H9 (cell line): ENCODE measurements at regions not wholly inside any gene's neighbourhood (a gene's known extent, or its start where the extent isn't known, plus 50 kb on each side); places are given as distances from the start of the nearest gene placed in this dataset.

Experiments used
- DNase-seq: peaks from one replicate; pipeline ENCODE4 v3.0.0-alpha.2; 2017
- H2AFZ ChIP-seq: one replicate; pipeline ENCODE4 v1.6.1; 2013; ENCODE audit warnings: mild to moderate bottlenecking, low read length, control low read depth, moderate library complexity
- H2AK5ac ChIP-seq: 2 replicates; pipeline ENCODE4 v1.6.1; 2013; ENCODE audit warnings: low read length, control low read depth, mixed read lengths; ENCODE audit not compliant: insufficient read length
- H2BK120ac ChIP-seq: one replicate; pipeline ENCODE4 v1.6.1; 2013; ENCODE audit warnings: low read depth, mild to moderate bottlenecking, low read length, control low read depth, inconsistent platforms; ENCODE audit not compliant: poor library complexity, severe bottlenecking
- H2BK12ac ChIP-seq: 2 replicates; pipeline ENCODE4 v1.6.1; 2013; ENCODE audit warnings: low read length, control low read depth, mixed read lengths, low read depth; ENCODE audit not compliant: insufficient read length
- H2BK15ac ChIP-seq: 2 replicates; pipeline ENCODE4 v1.6.1; 2013; ENCODE audit warnings: low read depth, low read length, control low read depth
- H2BK20ac ChIP-seq: one replicate; pipeline ENCODE4 v1.6.1; 2013; ENCODE audit warnings: low read depth, mild to moderate bottlenecking, low read length, control low read depth, inconsistent platforms; ENCODE audit not compliant: poor library complexity, severe bottlenecking
- H2BK5ac ChIP-seq: 2 replicates; pipeline ENCODE4 v1.6.1; 2013; ENCODE audit warnings: low read length, control low read depth, mixed read lengths; ENCODE audit not compliant: insufficient read length
- H3K14ac ChIP-seq: 2 replicates; pipeline ENCODE4 v1.6.1; 2013; ENCODE audit warnings: low read length, control low read depth; ENCODE audit not compliant: insufficient read depth
- H3K18ac ChIP-seq: 2 replicates; pipeline ENCODE4 v1.6.1; 2013; ENCODE audit warnings: low read depth, mild to moderate bottlenecking, mixed read lengths, low read length, control low read depth; ENCODE audit not compliant: insufficient read length
- H3K23ac ChIP-seq: 2 replicates; pipeline ENCODE4 v1.6.1; 2013; ENCODE audit warnings: low read length, control low read depth, mixed read lengths, low read depth; ENCODE audit not compliant: insufficient read length
- H3K23me2 ChIP-seq: 2 replicates; pipeline ENCODE4 v1.6.1; 2013; ENCODE audit warnings: low read depth, mild to moderate bottlenecking, mixed read lengths, low read length, control low read depth; ENCODE audit not compliant: insufficient read length, poor library complexity, severe bottlenecking
- H3K27ac ChIP-seq: 2 replicates; pipeline ENCODE4 v1.5.1; 2013; ENCODE audit warnings: low read length, control low read depth, mixed read lengths, low read depth; ENCODE audit not compliant: insufficient read length
- H3K27me3 ChIP-seq: 2 replicates; pipeline ENCODE4 v1.6.1; 2013; ENCODE audit warnings: low read length, control low read depth, inconsistent platforms; ENCODE audit not compliant: insufficient read depth
- H3K4ac ChIP-seq: 2 replicates; pipeline ENCODE4 v1.6.1; 2013; ENCODE audit warnings: low read depth, mild to moderate bottlenecking, control low read depth, inconsistent platforms, low read length, moderate library complexity
- H3K4me1 ChIP-seq: 2 replicates; pipeline ENCODE4 v1.6.1; 2013; ENCODE audit warnings: low read length, control low read depth, inconsistent platforms; ENCODE audit not compliant: insufficient read depth
- H3K4me2 ChIP-seq: 2 replicates; pipeline ENCODE4 v1.6.1; 2013; ENCODE audit warnings: low read length, control low read depth, mixed read lengths; ENCODE audit not compliant: insufficient read length, insufficient read depth
- H3K56ac ChIP-seq: 2 replicates; pipeline ENCODE4 v1.6.1; 2013; ENCODE audit warnings: low read depth, mild to moderate bottlenecking, mixed read lengths, low read length, control low read depth; ENCODE audit not compliant: insufficient read length
- H3K79me1 ChIP-seq: 2 replicates; pipeline ENCODE4 v1.6.1; 2013; ENCODE audit warnings: low read depth, mild to moderate bottlenecking, moderate library complexity, low read length, control low read depth, inconsistent platforms; ENCODE audit not compliant: insufficient read depth, poor library complexity, severe bottlenecking
- H3K79me2 ChIP-seq: 2 replicates; pipeline ENCODE4 v1.6.1; 2013; ENCODE audit warnings: low read length, control low read depth, inconsistent platforms; ENCODE audit not compliant: insufficient read depth
- H3K9ac ChIP-seq: 2 replicates; pipeline ENCODE4 v1.6.1; 2013; ENCODE audit warnings: low read length, control low read depth, mixed read lengths; ENCODE audit not compliant: insufficient read length; ENCODE audit errors: extremely low read depth
- H3K9me3 ChIP-seq: one replicate; pipeline ENCODE4 v1.6.1; 2013; ENCODE audit warnings: low read depth, low read length, inconsistent platforms; ENCODE audit not compliant: control insufficient read depth
- H3T11ph ChIP-seq: one replicate; pipeline ENCODE4 v1.6.1; 2013; ENCODE audit warnings: mild to moderate bottlenecking, low read length, control low read depth, inconsistent platforms
- H4K20me1 ChIP-seq: one replicate; pipeline ENCODE4 v1.6.1; 2013; ENCODE audit not compliant: control insufficient read depth, insufficient read length, insufficient read depth
- H4K5ac ChIP-seq: 2 replicates; pipeline ENCODE4 v1.6.1; 2013; ENCODE audit warnings: low read depth, mild to moderate bottlenecking, mixed read lengths, low read length, control low read depth; ENCODE audit not compliant: insufficient read length
- H4K8ac ChIP-seq: replicated peaks from 2 replicates; pipeline ENCODE4 v1.6.1; 2013; ENCODE audit warnings: low read length, control low read depth, mixed read lengths, low read depth; ENCODE audit not compliant: insufficient read length
- H4K91ac ChIP-seq: 2 replicates; pipeline ENCODE4 v1.6.1; 2013; ENCODE audit warnings: low read depth, mild to moderate bottlenecking, moderate library complexity, mixed read lengths, low read length, control low read depth; ENCODE audit not compliant: insufficient read length
- H3K27ac Mint-ChIP-seq, 3 experiments: 2 replicates in 2 of 3; 3 replicates in 1 of 3; pipeline ENCODE4 v1.8.0; 2020 to 2021; ENCODE audit warnings: mixed read lengths in 3 of 3, mild to moderate bottlenecking in 1 of 3, moderate library complexity in 1 of 3
- H3K27me3 Mint-ChIP-seq: 2 replicates; pipeline ENCODE4 v1.8.0; 2021; ENCODE audit warnings: low read depth, mild to moderate bottlenecking, moderate library complexity, mixed read lengths
- H3K36me3 Mint-ChIP-seq, 3 experiments: 2 replicates in 2 of 3; 3 replicates in 1 of 3; pipeline ENCODE4 v1.8.0; 2020 to 2021; ENCODE audit warnings: low read depth in 3 of 3, mixed read lengths in 3 of 3; ENCODE audit not compliant: insufficient read depth in 1 of 3
- H3K4me1 Mint-ChIP-seq, 2 experiments: 2 replicates each; pipeline ENCODE4 v1.8.0; 2020; ENCODE audit warnings: mixed read lengths in 2 of 2
- H3K4me3 Mint-ChIP-seq, 2 experiments: 2 replicates in 1 of 2; 3 replicates in 1 of 2; pipeline ENCODE4 v1.8.0; 2020 to 2021; ENCODE audit warnings: mild to moderate bottlenecking in 2 of 2, mixed read lengths in 2 of 2, moderate library complexity in 1 of 2
- H3K9me3 Mint-ChIP-seq, 2 experiments: 2 replicates in 1 of 2; 3 replicates in 1 of 2; pipeline ENCODE4 v1.8.0; 2020; ENCODE audit warnings: mild to moderate bottlenecking in 2 of 2, mixed read lengths in 2 of 2, moderate library complexity in 1 of 2
- CTCF ChIP-seq: fragments of 200-600 bp; sonication (generic); conservative IDR thresholded peaks from 3 replicates; pipeline ENCODE4 v1.8.0; 2021; ENCODE audit warnings: antibody characterized with exemption, mild to moderate bottlenecking
- WGBS: extraction: QIAGEN DNeasy Blood & Tissue Kit; methylation state at CpG from one replicate; pipeline ENCODE4 v1.1.7; 2013; ENCODE audit warnings: missing lambda C conversion rate, low lambda C conversion rate, mixed read lengths; ENCODE audit not compliant: insufficient read length; ENCODE audit errors: extremely low coverage; 5-methylcytosine and 5-hydroxymethylcytosine counted together

GRCh38 chrX:2566055-2566454 lies 65.3 kb upstream of the DHRSX start:
- Histone ChIP-seq H4K20me1 (no peaks in the 10 kb centered on the region), H3K27ac (no peak overlapping the region), H3T11ph (no peak overlapping the region), H2BK20ac (no peak overlapping the region), H2AK5ac (no peak overlapping the region), H4K5ac (no peak overlapping the region), H3K9ac (no peak overlapping the region), H2AFZ (no peak overlapping the region), H3K79me2 (no peaks in the 10 kb centered on the region), H3K4me2 (no peak overlapping the region), H2BK15ac (no peak overlapping the region), H4K8ac (no peak overlapping the region), H3K9me3 (no peaks in the 10 kb centered on the region), H2BK5ac (no peak overlapping the region), H3K4me1 (no peaks in the 10 kb centered on the region), H3K23me2 (no peaks in the 10 kb centered on the region), H2BK120ac (no peak overlapping the region), H4K91ac (no peak overlapping the region), H3K23ac (no peak overlapping the region), H3K18ac (no peak overlapping the region), H3K14ac (no peak overlapping the region), H2BK12ac (no peak overlapping the region), H3K56ac (no peak overlapping the region), H3K27me3 (no peaks in the 10 kb centered on the region), H3K79me1 (no peaks in the 10 kb centered on the region), H3K4ac (no peak overlapping the region)
- H3K4me3 Mint-ChIP-seq = no peak overlapping the region
- no CpG with 5 or more reads among the region's 8 CpGs for WGBS
- TF ChIP-seq CTCF = no peak
- peaks cover 12 to 14% of the 10 kb centered on the region in 2 experiments for H3K4me1 Mint-ChIP-seq
- H3K36me3 Mint-ChIP-seq = peaks cover 3 to 22% (median 10%) of the 10 kb centered on the region in 3 experiments; a peak in 5 of 7 replicates
- peaks cover 5 to 8% of the 10 kb centered on the region in 2 experiments for H3K9me3 Mint-ChIP-seq
- DNase-seq = no peak
- no peaks in the 10 kb centered on the region; the same call in 1 of the 2 replicates for H3K27me3 Mint-ChIP-seq
- no peak overlapping the region; a peak in 1 of 7 replicates for H3K27ac Mint-ChIP-seq
